IMR-90 (cell line): ENCODE measurements at regions not wholly inside any gene's neighbourhood (a gene's known extent, or its start where the extent isn't known, plus 50 kb on each side); places are given as distances from the start of the nearest gene placed in this dataset.

Experiments used
- BHLHE40 ChIP-seq: fragments of 150-350 bp; IDR thresholded peaks from 2 replicates; pipeline ENCODE4 v1.6.1; 2016; ENCODE audit warnings: mild to moderate bottlenecking, low read depth, low read length
- CEBPB ChIP-seq: IDR thresholded peaks from 2 replicates; pipeline ENCODE4 v1.6.1; 2012; ENCODE audit warnings: low read depth, low read length, improper control_type of control experiment
- CTCF ChIP-seq: conservative IDR thresholded peaks from 2 replicates; pipeline ENCODE4 v1.5.1; 2012; ENCODE audit warnings: mild to moderate bottlenecking, low read depth, low read length, improper control_type of control experiment
- FOS ChIP-seq: fragments of 150-350 bp; IDR thresholded peaks from 2 replicates; pipeline ENCODE4 v1.6.1; 2016; ENCODE audit warnings: low read depth, low read length
- MAFK ChIP-seq: IDR thresholded peaks from 2 replicates; pipeline ENCODE4 v1.6.1; 2012; ENCODE audit warnings: low read depth, low read length, improper control_type of control experiment
- MAZ ChIP-seq: IDR thresholded peaks from 2 replicates; pipeline ENCODE4 v1.6.1; 2012; ENCODE audit warnings: low read depth, mild to moderate bottlenecking, low read length, improper control_type of control experiment, moderate library complexity, borderline replicate concordance
- NFE2L2 ChIP-seq: fragments of 150-350 bp; IDR thresholded peaks from 2 replicates; pipeline ENCODE4 v1.6.1; 2016; ENCODE audit warnings: low read depth, mild to moderate bottlenecking, low read length
- POLR2A ChIP-seq: IDR thresholded peaks from 2 replicates; pipeline ENCODE4 v1.6.1; 2012; ENCODE audit warnings: mild to moderate bottlenecking, low read depth, low read length
- RAD21 ChIP-seq: IDR thresholded peaks from 2 replicates; pipeline ENCODE4 v1.6.1; 2012; ENCODE audit warnings: low read length, improper control_type of control experiment
- RCOR1 ChIP-seq: IDR thresholded peaks from 2 replicates; pipeline ENCODE4 v1.6.1; 2012; ENCODE audit warnings: mild to moderate bottlenecking, low read length, improper control_type of control experiment; ENCODE audit not compliant: insufficient replicate concordance
- RFX5 ChIP-seq: IDR thresholded peaks from 2 replicates; pipeline ENCODE4 v1.8.0; 2012; ENCODE audit warnings: low read depth, mild to moderate bottlenecking, low read length, moderate library complexity
- SMC3 ChIP-seq: fragments of 150-350 bp; IDR thresholded peaks from 2 replicates; pipeline ENCODE4 v1.6.1; 2016; ENCODE audit warnings: low read depth, mild to moderate bottlenecking, antibody characterized with exemption, low read length, moderate library complexity
- USF2 ChIP-seq: fragments of 150-350 bp; IDR thresholded peaks from 2 replicates; pipeline ENCODE4 v1.6.1; 2017; ENCODE audit warnings: mild to moderate bottlenecking, antibody characterized with exemption, low read length, low read depth

- TF ChIP-seq CTCF = no peak
- TF ChIP-seq POLR2A = no peak
- no peak for TF ChIP-seq RAD21
- no peak for TF ChIP-seq RFX5
- TF ChIP-seq CEBPB = no peak
- TF ChIP-seq FOS = no peak
- TF ChIP-seq USF2 = no peak
- TF ChIP-seq NFE2L2 = no peak
- TF ChIP-seq RCOR1 = no peak
- no peak for TF ChIP-seq MAFK
- no peak for TF ChIP-seq BHLHE40
- TF ChIP-seq MAZ = no peak
- TF ChIP-seq SMC3 = no peak
Observed at GRCh38 chr7:106464651-106465050, 179.9 kb upstream of the NAMPT start.
